Uterus (tissue), 2 donors: ENCODE measurements at regions not wholly inside any gene's neighbourhood (a gene's known extent, or its start where the extent isn't known, plus 50 kb on each side); places are given as distances from the start of the nearest gene placed in this dataset.

Experiments used
- CTCF ChIP-seq, 4 experiments: fragments of 200-600 bp in 2 of 4; fragments of 450-650 bp in 2 of 4; sonication (generic) in 2 of 4; IDR thresholded peaks; one replicate each; pipeline ENCODE4 v1.5.1; 2016 to 2019; ENCODE audit warnings: antibody characterized with exemption in 4 of 4, mild to moderate bottlenecking in 2 of 4, moderate library complexity in 1 of 4
- POLR2A ChIP-seq, 2 donors: fragments of 450-650 bp; IDR thresholded peaks; one replicate each; pipeline ENCODE4 v1.6.1; 2016; ENCODE audit warnings: antibody characterized with exemption in 2 of 2, mild to moderate bottlenecking in 1 of 2, moderate library complexity in 1 of 2

GRCh38 chr5:155728146-155728856 is 598.7 kb upstream of the SGCD start:
- TF ChIP-seq POLR2A (IDR thresholded peaks at IDR 0.05): no peak
- TF ChIP-seq CTCF (IDR thresholded peaks at IDR 0.05): no peak
